ENCODE measurements at regions not wholly inside any gene's neighbourhood (a gene's known extent, or its start where the extent isn't known, plus 50 kb on each side); places are given as distances from the start of the nearest gene placed in this dataset.

DNA sequence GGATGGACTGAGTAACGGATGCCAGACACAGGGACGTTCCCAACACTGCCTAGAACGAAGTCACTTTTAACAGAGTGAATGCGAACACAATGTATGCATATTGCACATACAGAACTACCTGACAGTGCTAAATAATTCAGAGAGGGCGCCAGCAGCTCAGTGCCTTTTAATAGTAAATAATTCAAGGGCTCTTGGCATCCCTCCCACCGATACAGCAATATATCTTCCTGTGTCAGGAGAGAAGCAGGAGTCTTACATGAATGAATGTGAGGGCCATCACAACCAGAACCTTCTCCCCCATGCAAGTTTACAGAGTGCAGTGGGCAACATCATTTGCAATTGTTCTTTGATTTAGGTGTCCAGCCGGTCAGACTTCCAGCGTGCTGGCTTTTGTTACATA, 88.4 kb upstream of the KCNG1 start:
- Histone ChIP-seq H4K8ac (ENCODE audit: low read depth in 2 of 2, low read length in 2 of 2) (no peak overlapping the region), H3K4me2 (ENCODE audit: low read depth, low read length) (no peak overlapping the region), H3K79me1 (ENCODE audit: low read depth in 1 of 2, low read length in 2 of 2) (no peaks in the 10 kb centered on the region), H4K20me1 (ENCODE audit: insufficient read depth, low read length) (no peaks in the 10 kb centered on the region), H2BK5ac (ENCODE audit: low read depth, low read length, poor library complexity, severe bottlenecking) (no peak overlapping the region), H3K9me3 (ENCODE audit: control insufficient read depth, insufficient read depth, low read length) (no peaks in the 10 kb centered on the region), H2BK120ac (ENCODE audit: low read depth, low read length) (no peak overlapping the region), H3K56ac (ENCODE audit: extremely low read depth, insufficient read depth, low read length) (no peak overlapping the region), H3K9me1 (ENCODE audit: insufficient read depth, low read length) (0 out of 2 replicates have a peak, but pooled peaks cover 5% of the 10 kb centered on the region), H2AK9ac (replicated peaks; ENCODE audit: low read depth, low read length, poor library complexity) (no peak overlapping the region), H3K4me3 (ENCODE audit: insufficient read depth, low read depth, low read length) (no peak overlapping the region), H3K27ac (ENCODE audit: insufficient read depth, low read length) (no peak overlapping the region), H3K4ac (ENCODE audit: low read depth, low read length) (no peak overlapping the region), H3K4me1 (ENCODE audit: control insufficient read depth, insufficient read depth, low read length) (no peaks in the 10 kb centered on the region), H3K9ac (ENCODE audit: low read depth, low read length) (no peak overlapping the region), H4K91ac (ENCODE audit: insufficient read depth, low read depth, low read length) (no peak overlapping the region), H2BK15ac (ENCODE audit: low read depth, low read length) (no peak overlapping the region), H3K23ac (ENCODE audit: low read depth, low read length) (no peak overlapping the region), H2AK5ac (ENCODE audit: low read depth, low read length) (no peak overlapping the region), H3K36me3 (ENCODE audit: control insufficient read depth, insufficient read depth, low read length) (no peaks in the 10 kb centered on the region), H2BK20ac (ENCODE audit: low read depth, low read length) (no peak overlapping the region), H3K18ac (ENCODE audit: low read depth, low read length) (no peak overlapping the region), H2AFZ (replicated peaks; ENCODE audit: low read length, poor library complexity) (no peak overlapping the region), H4K5ac (ENCODE audit: low read depth, low read length) (no peak overlapping the region), H3K14ac (replicated peaks; ENCODE audit: low read depth, low read length) (no peak overlapping the region), H3K27me3 (ENCODE audit: control insufficient read depth, insufficient read depth, low read length) (peaks cover 45% of the 10 kb centered on the region)
- intact Hi-C loops (cut with micrococcal nuclease) (no loop called here), in situ Hi-C loops (cut with MboI; ENCODE audit: low sequenced_read_pairs) (no loop called here), dilution Hi-C loops (cut with HindIII; ENCODE audit: low sequenced_read_pairs, unreplicated experiment) (no loop called here)
- TF ChIP-seq BHLHE40 (IDR thresholded peaks at IDR 0.05; ENCODE audit: low read depth, low read length) (no peak), MAZ (IDR thresholded peaks at IDR 0.05; ENCODE audit: borderline replicate concordance, low read depth, low read length) (no peak), CHD1 (IDR thresholded peaks at IDR 0.05; ENCODE audit: low read depth, low read length) (no peak), RFX5 (IDR thresholded peaks at IDR 0.05; ENCODE audit: low read depth, low read length) (no peak), ELK1 (IDR thresholded peaks at IDR 0.05; ENCODE audit: borderline replicate concordance, low read depth, low read length) (no peak), SMC3 (IDR thresholded peaks at IDR 0.05; ENCODE audit: low read depth, low read length) (no peak), MAFK (IDR thresholded peaks at IDR 0.05; ENCODE audit: low read depth, low read length) (no peak), CTCF (conservative IDR thresholded peaks at IDR 0.05; ENCODE audit: low read depth, low read length) (no peak), RCOR1 (IDR thresholded peaks at IDR 0.05; ENCODE audit: insufficient replicate concordance, low read length) (no peak), NFE2L2 (IDR thresholded peaks at IDR 0.05; ENCODE audit: low read depth, low read length) (no peak), CEBPB (IDR thresholded peaks at IDR 0.05; ENCODE audit: low read depth, low read length) (no peak), RAD21 (IDR thresholded peaks at IDR 0.05; ENCODE audit: low read length) (no peak), FOS (IDR thresholded peaks at IDR 0.05; ENCODE audit: low read depth, low read length) (no peak), MXI1 (IDR thresholded peaks at IDR 0.05; ENCODE audit: borderline replicate concordance, low read depth, low read length) (no peak), USF2 (IDR thresholded peaks at IDR 0.05; ENCODE audit: low read depth, low read length) (no peak)
- ATAC-seq (ENCODE audit: low read depth) (no peak), DNase-seq (no peak)
- WGBS, 2 experiments (ENCODE audit: extremely low coverage in 2 of 2, insufficient read length in 1 of 2): 33% methylated on average over 3 of the region's 8 CpGs; no CpG with 5 or more reads in 1 of the 2 experiments
- BruUV-seq (replicated peaks): no TSS peak
- ChIA-PET CTCF (no interaction called here), POLR2A (ENCODE audit: unreplicated experiment) (no interaction called here)

Data from IMR-90 (cell line).